ENCODE measurements at regions not wholly inside any gene's neighbourhood (a gene's known extent, or its start where the extent isn't known, plus 50 kb on each side); places are given as distances from the start of the nearest gene placed in this dataset.

DNA sequence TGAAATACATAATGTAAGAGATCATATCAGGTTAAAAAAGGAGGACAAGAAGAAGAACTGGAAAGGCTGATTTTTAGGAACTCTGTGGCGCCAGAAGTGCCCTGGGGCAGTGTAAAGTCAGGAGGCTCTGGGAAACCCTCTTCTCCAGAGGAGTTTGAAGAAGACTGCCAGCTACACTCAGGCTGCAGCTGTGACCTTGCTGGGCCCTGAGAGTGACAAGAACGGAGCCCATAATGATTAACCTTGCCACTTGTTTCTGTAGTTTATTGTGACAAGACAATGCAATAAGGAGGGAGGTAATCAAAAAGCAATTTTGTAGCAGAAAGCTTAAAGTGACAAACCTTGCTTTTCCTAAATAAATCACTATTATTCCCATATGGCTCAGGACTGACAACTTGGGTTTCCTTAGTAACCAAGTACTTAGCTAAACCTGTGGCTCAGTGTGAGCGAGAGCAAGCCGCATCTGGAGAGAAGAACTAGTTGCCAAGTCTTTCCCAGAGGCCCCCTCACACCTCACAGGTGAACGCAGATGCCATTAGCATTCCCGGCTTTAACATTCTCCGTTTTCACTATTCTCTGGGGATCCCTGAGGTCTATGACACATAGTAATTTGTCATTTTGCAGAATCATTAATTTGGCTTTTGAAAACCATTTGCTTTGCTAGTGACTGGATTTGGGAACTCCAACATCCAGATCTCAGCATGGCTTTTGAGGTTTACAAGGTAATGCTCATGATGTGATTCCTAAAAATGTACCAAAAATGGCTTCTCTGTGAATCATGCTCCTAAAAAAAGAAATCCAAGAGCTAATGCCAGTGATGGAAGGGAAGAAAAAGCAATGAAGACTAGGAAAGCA lies 115.9 kb downstream of the OMA1 start:
- no peak for DNase-seq

DNA sequence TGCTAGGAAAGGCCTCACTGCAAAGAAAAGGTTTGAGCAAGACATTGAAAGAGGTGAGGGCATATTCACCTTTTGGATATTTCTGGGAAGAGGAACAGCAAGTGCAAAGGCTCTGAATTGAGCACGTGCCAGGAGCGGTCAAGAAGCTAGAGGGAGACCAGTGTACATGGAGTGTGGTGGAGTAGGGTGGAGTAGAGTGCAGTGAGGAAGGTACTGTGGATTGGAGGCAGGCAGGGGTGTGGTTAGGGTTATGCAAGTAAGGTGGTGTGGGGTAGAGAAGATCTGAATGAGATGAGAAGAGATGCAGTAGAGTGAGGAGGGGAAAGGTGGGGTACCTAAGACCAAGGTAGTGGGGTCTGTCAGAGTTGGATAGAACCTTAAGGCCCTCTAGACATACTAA lies 119.6 kb downstream of the OMA1 start:
- DNase-seq, result no peak

DNA sequence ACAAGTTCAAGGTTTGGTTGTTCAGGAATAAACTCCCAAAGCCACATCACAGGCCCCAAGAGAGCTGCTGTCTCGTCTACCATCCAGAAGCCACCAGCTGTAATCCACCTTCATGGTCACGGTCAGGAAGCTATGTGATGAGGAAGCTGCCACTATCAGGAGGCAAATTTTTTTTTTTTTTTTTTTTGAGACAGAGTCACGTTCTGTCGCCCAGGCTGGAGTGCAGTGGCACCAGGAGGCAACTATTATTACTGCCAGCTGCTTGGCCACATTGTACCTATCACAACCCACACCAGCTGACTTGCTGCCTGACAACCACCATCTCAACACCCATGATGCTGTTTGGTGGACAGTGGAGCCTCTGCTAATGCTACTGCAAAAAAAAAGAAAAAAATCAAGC lies 124.1 kb downstream of the OMA1 start:
- no peak for DNase-seq

DNA sequence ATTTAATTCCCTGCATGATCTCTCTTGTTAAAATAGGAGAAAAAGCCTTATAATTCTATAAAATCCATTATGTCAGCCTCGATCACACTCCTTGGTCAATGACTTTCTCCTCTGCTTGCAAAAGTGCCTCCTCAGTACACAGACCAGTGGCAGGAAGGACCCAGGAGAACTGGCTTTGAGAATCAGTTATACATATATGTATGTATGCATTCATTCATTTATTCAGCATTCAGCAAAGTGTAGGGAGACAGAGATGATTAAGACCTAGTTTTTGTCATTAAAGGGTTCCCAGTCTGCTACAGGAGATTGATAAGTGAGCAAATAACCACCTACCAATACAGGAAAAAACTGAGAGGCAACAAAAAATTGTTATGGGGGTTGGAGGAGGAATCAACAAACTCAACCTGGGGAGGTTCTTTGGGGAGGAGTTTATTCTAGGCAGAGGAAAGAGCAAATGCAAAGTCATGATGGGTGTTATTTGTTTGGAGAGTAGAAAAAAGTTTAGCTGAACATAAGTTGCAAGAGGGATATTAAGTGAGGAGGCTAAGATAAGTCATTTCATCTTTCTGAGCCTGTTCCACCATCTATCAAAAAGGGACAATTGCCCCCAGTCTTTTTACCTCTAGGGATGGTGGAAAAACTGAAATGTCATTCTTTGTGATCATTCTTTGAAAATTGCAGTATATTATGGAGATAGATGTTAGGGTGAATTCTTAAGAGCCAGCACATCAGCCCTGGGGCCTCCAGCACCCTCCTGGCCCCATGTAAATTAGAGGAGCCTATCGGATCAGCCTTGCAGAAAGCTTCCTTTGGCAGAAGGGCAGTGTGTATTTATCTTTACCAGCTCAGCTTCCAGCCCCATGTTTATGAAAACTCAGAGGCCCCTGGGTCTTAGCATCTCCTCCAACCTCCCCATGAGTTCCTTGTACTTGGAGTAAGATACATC lies 128.0 kb downstream of the OMA1 start:
- no peak for DNase-seq

DNA sequence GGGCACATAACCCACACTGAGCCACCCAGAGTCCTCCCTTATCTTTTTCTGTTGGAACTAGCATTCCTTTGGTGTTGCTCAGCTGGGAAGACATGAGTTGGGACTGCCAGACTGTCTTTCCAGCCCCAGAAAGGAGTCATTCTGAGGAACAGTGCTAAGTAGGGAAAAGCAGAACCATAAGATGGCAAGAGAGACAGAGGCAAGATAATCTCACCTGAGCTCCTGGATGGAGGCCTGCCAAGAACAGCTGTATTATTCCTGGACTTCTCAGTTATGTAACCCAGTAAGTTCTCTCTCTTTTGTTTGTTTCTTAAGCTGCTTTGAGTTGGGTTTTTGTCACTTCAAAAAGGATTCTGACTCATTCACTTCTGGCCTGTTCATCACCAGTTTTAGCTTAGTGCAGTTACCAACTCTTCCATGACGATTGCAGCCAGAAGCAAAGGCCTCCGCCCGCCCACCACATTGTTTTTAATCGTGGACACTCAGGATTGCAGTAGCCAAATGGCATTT lies 134.4 kb downstream of the OMA1 start:
- DNase-seq, result no peak

DNA sequence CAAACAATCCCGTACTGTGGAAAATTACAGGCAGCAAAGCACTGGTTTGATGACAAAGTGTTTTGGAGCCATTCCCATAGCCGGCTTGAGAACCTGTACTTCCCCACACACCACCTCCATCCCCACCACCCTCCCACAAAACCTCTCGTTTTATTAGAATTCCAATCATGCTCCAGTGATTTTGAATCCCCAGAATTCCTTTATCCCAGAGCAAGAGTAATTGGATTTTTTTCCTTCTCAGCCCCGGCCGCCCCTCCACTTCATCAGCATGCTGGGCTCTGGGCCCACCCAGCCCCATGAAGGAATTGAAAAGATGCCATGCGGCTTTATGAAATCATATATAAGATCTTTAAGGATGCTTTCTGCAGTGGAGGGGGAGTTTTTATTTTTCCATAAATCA lies 136.6 kb downstream of the OMA1 start:
- DNase-seq, result no peak

DNA sequence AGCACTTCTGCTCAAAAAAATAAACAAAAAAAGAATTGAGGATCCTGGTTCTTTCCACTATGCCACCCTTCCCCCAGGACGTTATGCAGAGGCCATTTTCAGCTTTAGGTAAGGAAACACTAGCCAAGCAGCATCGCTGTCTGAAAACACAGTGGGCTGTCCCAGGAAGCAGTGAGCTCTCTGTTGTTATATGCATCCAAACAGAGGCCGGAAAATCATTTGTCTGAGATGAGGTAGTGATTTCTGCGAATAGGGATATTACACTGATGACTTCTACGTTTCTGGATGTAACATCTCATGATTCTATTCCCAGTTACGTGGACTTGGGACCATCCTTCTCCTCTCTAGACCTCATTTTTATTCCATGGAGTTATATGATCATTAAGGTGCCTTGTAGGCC lies 137.2 kb downstream of the OMA1 start:
- DNase-seq, result no peak

DNA sequence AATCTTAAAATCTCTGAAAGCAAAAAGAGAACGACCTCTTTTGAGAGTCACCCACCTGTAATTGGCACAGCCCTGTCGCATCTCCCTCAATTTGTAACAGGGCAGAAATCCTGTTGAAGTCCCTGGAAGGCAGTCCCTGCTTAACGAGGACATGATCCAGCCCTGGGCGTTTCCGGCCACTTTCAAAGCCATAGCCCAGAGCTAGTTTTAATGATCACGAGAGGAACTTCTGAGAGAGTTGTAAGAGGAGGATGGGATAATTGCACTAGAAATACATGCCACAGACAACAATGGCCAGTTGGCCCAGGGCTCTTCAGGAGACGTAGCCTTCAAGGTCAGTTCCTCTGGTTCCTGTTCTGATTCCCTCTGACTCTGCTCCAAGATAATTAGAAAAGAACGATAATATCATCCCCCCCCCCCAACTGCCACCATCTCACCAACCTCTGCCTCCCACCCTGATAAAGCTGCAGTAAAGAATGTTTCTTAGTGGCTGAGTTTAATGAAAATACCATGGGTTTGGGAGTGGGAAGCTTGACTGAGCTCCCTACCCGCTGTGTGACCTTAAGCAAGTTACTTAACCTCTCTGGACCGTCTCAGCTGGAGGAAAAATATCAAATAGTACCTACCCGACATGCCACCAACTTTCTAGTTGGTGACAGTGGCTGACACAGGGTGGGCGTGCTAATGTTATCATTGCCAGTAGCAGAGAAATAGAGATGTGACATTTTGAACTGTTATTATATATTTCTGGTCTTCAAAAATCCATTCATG lies 140.0 kb downstream of the OMA1 start:
- DNase-seq, result no peak

DNA sequence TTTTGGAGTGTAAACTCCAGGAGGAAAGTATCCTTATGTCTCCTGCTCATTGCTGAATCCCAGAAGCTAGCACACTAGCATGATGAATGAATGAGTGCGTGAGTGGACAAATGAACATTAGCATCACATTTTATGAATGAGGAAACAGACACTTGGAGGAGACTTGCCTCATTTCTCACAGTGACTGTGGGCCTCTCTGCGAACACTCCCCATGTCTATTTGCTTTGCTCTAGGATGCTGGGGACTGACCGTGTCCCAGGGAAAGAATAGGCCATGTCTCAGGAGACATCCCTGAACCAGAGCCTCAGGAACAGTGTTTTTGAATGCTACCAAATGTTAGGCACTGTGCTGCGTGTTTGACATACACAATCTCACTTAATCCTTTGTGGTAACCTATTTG lies 140.9 kb downstream of the OMA1 start:
- no peak for DNase-seq

DNA sequence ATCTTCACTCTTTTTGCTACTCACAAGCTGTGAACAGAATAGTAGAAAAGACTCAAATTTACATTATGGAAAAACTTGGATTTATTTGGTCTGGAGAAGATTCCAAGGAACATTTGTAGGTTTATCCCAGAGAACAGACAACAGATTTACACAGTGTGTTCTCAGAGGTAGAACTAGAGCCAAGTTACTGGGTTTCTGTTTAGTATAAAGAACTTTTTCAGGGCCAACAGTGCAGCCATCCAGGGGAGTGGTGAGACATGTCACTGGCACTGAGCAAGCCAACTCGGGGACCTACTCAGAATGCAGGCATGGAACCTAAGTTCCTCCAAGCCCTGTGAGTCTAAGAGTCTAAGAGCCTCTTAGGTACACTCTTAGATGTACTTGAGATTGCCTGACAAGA lies 142.6 kb downstream of the OMA1 start:
- no peak for DNase-seq

DNA sequence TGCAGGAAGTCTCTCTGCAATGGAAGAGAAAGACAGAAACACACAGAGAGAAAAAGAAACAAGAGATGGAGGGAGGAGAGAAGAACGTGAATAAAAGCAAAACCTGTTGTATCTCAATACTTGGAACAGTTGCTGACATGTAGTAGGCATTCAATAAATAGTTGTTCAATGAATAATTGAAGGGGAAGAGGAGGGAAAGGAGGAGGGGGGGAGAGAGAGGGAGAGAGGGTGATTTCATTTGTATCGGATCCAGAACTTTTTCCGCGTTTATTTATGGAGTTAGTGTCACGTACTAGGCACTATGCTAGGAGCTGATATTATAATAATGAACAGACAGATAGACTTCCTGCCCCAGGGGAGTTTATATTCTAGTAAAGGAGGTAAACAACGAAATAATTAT lies 144.1 kb downstream of the OMA1 start:
- no peak for DNase-seq

DNA sequence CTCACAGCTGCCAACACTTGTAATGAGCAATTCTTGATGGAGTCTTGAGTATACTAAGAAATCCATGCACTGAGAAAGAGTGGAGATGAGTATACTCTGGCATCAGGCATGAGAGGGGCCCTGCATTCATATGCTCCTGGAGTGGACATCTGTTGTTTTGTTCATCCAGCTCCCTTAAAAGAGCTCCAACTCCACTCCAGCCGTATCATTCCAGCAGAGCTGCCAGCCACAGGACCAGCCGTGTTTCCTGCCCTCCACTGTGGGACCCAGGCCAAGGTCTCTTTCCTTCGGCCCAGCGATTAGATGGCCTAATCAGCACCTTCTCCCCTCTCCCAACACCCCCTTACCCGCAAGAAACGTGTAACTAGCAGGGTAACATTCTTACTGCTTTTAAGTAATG lies 144.5 kb downstream of the OMA1 start:
- DNase-seq, result no peak

DNA sequence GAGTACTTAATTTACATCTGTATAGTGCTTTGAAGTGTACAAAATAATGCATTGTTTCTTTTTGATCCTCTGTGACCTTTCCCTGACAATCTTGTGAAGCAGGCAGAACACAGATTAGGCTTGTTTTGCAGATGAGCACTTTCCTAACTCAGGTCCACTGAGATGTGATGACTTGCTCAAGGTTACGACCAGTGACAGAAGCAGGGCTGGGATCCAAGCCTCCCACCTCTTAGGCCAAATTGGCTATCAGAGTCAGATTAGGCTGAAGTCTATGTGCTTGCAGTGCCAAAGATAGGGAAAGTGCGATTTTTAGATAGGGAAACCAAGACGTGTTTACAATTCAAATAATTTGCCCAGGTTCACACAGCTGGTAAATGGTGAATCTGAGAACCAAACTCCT lies 147.3 kb downstream of the OMA1 start:
- no peak for DNase-seq

DNA sequence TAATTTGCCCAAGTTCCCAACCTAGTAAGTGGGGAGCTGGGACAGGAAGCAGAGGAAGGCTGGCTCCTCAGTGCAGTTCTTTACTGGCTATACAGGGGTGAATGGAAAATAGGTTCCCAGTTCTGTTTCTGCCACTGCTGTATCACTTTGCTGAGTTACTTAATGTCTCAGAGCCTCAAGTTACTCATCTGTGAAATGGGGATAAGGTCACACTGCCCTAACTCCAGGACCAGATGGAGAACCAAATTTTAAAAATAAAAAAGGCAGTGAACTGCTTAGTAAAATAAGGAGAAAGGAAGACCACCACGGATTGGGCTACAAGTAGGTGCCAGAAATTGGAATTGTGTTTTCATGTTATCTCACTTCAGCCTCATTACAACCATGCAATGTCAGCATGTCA lies 147.8 kb downstream of the OMA1 start:
- no peak for DNase-seq

DNA sequence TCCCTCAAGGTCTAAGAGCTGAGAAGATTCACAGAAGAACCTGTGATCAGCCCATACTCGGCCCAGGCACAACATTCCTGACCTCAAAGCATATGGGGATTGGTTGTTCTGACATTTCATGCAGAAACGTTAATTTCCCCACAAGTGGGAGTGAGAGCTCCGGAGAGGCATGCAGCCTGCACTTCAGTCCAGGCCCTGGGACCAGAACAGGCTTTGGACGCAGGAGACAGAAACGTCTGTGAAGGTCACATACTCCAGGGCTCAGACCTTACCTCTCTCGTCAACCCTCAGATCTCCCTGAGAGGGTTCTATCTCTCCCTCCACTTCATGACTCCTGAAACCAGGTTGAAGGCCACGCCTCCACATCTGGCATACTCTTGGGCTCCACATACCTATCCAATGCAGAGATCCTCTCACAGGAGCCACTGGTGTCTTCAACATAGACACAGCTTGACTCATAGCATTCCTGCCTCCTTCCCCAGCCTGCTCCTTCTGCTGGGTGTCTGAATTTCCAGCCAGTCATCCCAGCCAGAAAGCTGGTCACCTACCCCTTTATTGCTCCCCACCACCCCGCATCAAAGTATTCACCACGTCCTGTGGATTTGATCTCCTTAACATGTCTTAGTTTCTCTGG lies 149.2 kb downstream of the OMA1 start:
- DNase-seq, result no peak

DNA sequence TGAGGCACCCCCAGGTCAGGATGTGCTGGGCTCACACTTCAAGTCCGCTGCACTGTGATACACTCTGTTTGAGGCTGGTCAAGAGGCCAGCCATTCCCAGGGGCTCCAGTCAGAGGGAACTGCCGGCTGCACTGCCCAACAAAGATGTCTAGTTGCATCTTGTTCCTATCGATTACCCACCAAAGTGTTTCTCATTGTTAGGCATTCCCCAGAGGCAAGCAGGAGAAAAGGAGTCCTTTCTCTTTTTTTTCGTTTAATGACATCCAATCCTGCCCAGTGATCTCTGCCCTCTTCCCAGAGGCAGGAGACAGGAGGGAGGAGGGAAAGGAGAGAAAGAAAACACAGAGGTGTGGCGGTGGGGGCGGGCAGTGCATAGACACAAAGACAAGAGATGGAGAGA lies 150.4 kb downstream of the OMA1 start:
- no peak for DNase-seq

DNA sequence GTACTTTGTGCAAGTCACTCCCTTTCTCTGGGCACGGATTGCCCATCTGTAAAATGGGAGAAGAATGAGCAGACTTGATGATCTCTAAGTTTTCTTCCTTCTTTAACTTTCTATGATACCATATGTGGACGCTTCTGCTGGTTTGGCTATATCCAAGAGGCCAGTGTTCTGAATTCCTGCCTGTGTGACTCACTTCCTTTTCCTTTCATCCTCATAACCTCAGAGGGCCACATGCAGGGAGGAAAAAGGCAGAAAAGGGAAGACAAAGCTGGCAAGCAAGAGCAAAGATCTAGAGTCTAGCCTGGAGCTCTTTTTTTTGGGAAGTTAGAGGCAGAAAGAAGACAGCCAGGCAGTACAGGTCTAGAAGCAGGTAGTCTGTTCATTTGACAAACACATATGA lies 151.2 kb downstream of the OMA1 start:
- DNase-seq, result no peak

DNA sequence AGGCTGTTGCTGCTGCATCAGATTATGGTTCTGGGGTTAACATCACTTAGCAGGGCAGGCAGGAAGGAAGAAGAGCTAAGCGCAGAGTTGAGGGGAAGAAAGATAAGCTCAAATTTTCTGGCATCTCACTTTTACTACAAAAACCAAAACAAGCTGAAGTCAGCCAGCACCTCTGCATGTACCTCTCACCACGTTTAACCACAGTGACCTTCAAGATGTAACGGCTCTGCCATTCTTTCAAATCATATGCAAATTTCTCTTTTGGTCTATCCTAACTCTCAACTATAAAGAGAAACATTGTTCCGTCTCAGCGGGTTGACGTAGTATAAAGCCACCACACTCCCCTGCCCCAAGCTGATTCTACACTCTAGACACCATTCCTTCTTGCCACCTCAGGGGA lies 154.4 kb downstream of the OMA1 start:
- peak in 2 of 6 experiments; percentile 4 to 51 for DNase-seq

DNA sequence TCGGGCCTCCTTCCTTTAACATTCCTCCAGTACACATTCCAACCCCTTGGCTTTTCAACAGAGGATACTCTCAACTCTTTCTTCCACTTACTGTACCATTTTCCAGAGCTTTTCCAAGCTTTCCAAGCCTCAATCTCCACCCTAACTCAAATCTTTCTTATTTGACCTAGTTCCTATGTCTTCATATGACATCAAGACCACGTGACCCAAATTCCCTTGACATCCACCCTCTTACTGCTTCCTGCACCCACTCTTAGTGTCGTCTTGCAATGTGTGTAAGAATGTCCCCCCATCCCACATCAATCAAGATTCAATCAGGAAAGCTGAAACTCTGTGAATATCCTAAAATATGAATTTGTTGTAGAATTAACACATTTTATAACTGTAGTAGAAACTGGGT lies 155.0 kb downstream of the OMA1 start:
- DNase-seq, result no peak

DNA sequence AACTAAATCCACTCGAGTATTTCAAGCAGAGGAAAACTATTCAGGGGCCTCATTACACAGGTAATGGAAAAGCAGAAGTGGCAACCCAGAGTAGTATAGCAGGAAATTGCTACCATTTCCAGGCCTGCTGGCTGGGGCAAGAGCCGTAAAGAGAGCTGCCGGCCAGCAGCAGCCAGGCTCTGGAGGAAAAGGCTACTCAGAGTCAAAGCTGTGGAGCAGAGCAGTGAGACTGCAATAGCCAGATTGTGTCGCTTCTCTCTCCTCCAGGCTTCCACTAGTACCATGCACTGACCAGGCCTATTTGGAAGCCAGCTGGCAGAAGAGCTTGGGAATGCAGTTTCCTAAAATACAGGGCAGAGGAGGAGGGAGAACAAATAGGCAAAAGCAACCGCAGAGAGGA lies 155.5 kb downstream of the OMA1 start:
- no peak for DNase-seq

DNA sequence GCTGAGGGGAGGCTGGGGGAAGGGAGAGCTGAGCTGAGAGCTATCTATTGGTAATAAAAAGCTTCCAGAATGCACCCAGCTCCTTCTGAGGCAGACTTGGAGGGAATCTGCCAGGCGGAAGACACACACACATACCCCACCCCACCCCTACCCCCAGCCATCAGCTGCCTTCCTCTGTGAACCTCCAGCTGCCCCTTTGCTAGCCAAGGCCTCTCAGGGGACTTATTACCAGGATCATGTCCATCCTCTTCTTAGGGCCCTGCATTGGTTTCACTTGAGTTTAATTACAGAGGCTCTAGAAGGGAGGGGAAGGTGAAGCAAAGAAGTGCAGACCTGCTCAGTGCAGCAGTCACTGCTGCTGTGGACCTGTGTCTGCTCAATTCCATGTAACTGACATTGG lies 156.4 kb downstream of the OMA1 start:
- DNase-seq, result no peak

DNA sequence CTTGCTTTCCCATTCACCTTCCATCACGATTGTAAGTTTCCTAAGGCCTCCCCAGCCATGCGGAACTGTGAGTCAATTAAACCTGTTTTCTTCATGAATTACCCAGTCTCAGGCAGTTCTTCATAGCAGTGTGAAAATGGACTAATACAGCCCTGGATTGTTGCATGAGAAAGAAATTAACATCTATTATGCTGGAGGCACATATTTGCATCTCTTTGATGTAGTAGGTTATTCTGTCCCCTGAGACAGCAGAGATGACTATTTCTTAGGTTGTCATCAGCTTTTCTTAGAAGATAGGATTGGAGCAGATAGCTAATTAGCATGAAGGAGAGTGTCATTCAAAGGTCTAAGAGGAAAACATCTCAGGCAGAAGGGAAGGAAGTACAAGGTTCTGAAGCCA lies 166.2 kb downstream of the OMA1 start:
- DNase-seq, result no peak

DNA sequence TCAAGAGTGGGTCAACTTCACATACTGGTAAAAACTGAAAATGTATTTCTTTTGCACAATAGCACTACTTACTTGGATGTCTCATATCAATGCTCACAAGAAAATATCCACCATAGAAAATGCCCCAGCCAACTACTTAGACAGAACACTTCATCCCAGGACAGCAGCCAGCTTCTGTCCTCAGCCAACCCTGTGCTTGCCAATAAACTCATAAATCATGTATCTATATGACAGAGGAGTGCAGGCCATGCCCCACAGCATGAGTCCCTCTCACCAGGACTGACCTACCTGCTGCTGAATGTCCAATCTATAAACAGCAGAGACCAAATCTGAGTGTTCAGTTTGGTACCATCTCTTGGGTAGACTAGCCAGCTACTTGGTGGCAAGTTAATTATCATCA lies 179.3 kb downstream of the OMA1 start:
- no peak for DNase-seq
